Cardiac septum (tissue), 1 donor: ENCODE measurements at regions not wholly inside any gene's neighbourhood (a gene's known extent, or its start where the extent isn't known, plus 50 kb on each side); places are given as distances from the start of the nearest gene placed in this dataset.
"Not testable (repeated sequence)": the region's sequence is repeated elsewhere in the genome, so short reads cannot be mapped to it uniquely, and the experiment has no call there.

Source experiments
- DNase-seq: peaks from one replicate; pipeline ENCODE4 v3.0.0-alpha.2; 2020; ENCODE audit warnings: low spot score
- intact Hi-C: fragments of 100-400 bp; cut with DNase I; formaldehyde crosslinking; loops from one replicate; pipeline ENCODE4 v1.14.0; 2022
- donor health status: DM: no; HTN: no; CAD: no.

GRCh38 chr7:132034748-132035416 lies 478.5 kb upstream of the PODXL start:
- intact Hi-C loops, result no loop called here
- DNase-seq, result no peak

GRCh38 chr7:132030883-132031282 lies 474.5 kb upstream of the PODXL start:
- no peak for DNase-seq
- intact Hi-C loops, result no loop called here

DNA sequence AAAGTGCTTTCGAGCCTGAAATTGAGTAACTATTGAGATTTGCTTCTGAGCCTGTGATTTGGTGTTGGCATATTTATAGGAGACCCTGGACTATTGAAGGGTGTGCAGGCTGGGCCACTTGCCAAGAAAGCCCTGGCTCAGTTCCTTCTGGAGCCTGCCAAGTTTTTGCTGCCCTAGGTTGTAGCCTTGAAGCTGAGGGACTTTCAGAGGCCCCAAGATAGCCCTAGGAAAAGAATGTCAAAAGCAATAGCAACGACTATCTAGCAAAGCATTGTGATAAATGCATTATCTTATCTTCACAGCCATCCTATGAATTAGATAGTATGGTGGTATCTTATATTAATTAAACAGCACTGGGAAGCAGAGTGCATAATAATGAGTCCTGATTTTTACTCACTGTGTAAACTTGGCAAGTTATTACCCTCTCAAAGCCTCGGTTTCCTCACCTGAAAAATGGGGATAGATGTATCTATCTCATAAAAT lies 473.7 kb upstream of the PODXL start:
- intact Hi-C loops, result no loop called here
- DNase-seq, result no peak

GRCh38 chr7:132029369-132030085 lies 473.1 kb upstream of the PODXL start:
- DNase-seq, result no peak
- intact Hi-C loops, result no loop called here

GRCh38 chr7:132028144-132028920 lies 471.9 kb upstream of the PODXL start:
- no peak for DNase-seq
- intact Hi-C loops, result no loop called here

DNA sequence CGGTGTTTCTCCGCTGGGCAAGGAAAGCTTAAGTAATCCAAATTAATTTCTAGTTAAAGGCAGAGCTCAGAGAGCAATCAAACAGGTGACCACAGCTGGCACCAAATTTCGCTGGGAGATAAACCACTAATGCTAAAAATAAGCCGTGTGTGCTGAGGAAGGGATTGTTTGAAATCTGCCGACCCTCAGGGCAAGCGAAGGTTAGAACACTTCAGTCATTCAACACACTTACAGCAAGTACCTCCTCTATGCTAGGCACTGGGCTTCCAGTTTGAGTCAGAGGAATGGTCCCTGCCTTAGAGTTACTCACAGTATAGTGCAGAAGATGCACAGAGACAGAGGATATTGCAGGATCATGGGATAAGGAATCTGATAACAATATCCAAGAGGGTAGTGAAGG lies 467.9 kb upstream of the PODXL start:
- intact Hi-C loops, result no loop called here

GRCh38 chr7:132023466-132023865 lies 467.0 kb upstream of the PODXL start:
- intact Hi-C loops, result no loop called here
- no peak for DNase-seq

More for the DNA sequence above, 467.9 kb upstream of the PODXL start:
- DNase-seq, result no peak

- intact Hi-C loops, result no loop called here
- DNase-seq, result no peak
Observed at GRCh38 chr7:132022188-132022587, 465.8 kb upstream of the PODXL start.

GRCh38 chr7:132019703-132020102 lies 463.3 kb upstream of the PODXL start:
- DNase-seq, result no peak
- intact Hi-C loops, result no loop called here

- DNase-seq, result no peak
- intact Hi-C loops, result loop anchor here (10.0 kb wide), 1 partner anchor 135 kb away; no protein-coding TSS in a partner anchor
Observed at GRCh38 chr7:132009778-132010177, 453.4 kb upstream of the PODXL start.

- no peak for DNase-seq
- intact Hi-C loops, result loop anchor here (1.0 to 10.0 kb wide), 3 partner anchors 140 to 578 kb away; no protein-coding TSS in a partner anchor
Observed at GRCh38 chr7:132004529-132004928, 448.1 kb upstream of the PODXL start.

DNA sequence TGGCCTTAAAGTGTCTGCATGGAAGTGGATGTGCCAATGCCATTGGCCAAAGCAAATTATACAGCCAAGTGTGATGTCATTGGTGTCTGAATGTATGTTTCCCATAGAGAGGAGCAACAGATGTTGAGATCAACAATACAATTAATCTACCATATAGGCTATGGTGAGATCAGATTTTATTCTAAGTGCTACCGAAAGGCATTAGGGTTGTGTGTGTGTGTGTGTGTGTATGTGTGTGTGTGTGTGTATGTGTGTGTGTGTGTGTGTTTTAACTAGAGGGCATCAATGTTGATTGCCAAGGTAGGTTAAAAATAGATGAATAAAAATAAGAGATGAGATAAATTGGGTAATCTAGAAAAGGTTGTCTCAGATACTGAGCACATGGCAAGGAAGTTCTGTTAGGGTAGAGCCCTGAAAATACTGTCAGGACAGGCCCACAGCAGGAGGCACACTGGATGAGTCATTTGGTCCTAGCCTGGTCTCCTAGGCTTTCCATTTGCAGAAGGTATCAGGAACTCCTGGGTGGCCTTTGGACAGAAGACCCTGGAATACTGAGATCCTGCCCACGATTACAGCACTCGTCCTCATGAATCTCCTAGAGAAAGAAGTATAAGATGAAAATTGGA lies 446.0 kb upstream of the PODXL start:
- DNase-seq, result no peak
- intact Hi-C loops, result loop anchor here (5.0 to 10.0 kb wide), 2 partner anchors 142 to 580 kb away; no protein-coding TSS in a partner anchor

- intact Hi-C loops, result loop anchor here (5.0 to 10.0 kb wide), 2 partner anchors 144 to 581 kb away; no protein-coding TSS in a partner anchor
- DNase-seq, result no peak
Observed at GRCh38 chr7:132001146-132001545, 444.7 kb upstream of the PODXL start.

DNA sequence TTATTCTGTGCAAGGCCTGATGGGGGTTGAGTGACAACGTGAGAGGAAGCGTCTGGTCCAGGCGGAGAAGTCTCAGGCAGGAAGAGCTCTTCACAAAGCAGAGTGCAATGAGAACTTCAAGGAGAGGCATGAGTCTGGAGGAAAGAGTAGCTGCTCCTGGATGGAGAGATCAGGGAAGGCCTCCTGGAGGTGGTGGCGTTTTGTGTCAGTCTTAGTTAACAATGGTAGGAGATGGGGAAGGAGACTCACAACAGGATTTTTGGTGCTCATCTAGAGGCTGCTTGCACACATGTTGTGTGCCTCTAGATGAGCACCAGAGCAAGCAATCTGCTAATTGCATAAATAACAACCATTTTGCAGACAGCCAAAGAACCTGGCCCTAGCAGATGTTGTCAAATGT lies 442.8 kb upstream of the PODXL start:
- no peak for DNase-seq
- intact Hi-C loops, result no loop called here

DNA sequence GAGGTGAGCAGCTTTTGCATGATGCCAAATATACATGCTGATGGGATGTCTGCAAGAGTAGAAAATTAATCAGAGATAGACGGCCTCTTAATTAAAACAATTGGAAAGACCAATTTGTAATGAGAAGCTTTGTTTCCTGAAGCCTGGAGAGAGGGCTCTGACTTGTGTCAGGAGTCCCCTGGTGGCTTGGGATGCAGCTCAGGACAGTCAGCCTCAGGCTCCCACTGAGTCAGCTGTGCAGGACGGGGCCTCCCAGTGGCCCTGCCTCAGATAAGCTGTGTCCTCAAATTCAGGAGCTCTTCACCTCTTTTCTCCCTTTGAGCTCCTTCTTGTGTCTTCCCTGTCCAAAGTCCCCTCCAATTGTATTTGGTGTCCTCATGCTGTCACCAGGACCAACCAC lies 438.9 kb upstream of the PODXL start:
- intact Hi-C loops, result no loop called here
- no peak for DNase-seq

- intact Hi-C loops, DNase-seq: not testable (repeated sequence)
Observed at GRCh38 chr7:131981069-131981468, 424.6 kb upstream of the PODXL start.

DNA sequence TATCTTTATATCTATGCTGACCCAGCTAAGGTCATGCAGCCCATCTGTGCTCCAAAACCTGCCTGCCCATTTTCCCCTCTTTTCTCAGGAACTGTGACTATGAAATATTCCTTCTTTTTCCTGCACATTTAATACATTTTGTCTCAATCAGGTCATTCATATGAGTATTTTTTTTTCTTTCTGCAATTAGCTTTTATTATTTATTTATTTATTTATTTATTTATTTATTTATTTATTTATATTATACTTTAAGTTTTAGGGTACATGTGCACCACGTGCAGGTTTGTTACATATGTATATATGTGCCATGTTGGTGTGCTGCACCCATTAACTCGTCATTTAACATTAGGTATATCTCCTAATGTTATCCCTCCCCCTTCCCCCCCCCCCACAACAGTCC lies 421.7 kb upstream of the PODXL start:
- DNase-seq, intact Hi-C loops: not testable (repeated sequence)

DNA sequence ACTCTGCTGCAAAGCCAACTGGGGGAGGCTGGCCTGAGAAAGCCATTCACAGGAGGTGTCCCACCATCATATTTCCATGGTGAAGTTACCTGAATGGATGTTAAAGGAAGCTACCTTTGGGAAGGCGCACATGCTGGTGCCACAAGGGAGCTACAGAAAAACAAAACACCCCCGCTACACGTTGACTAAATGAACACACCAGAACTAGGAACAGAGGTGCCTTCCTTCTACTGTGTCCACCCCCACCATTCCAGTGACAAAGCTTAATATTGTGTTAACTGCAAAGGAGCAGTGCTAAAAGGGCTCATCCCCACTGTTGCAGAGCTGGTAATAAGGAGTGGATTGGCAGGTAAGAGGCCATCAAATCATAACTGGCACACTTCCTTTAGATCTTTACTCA lies 420.0 kb upstream of the PODXL start:
- no peak for DNase-seq
- intact Hi-C loops, result no loop called here

GRCh38 chr7:131974671-131975070 lies 418.2 kb upstream of the PODXL start:
- no peak for DNase-seq
- intact Hi-C loops, result no loop called here

DNA sequence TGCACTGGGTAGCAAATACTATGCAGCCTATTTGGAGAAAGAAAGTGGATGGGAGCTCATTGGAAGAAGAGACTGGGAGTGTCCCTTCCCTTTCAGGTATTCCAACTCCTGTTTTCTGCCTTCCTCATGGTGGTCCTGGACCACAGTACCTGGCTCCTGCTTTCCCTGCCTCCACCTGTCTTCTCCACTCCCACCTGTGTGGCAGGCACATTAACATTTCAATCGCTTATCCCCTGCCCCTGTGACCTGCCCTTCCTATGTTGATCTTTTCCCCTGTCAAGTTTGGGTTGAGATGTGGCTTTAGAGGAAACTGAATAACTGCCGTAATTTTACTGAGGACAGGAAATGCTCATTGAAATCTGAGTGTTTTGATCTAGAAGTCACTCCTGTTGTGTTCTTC lies 415.8 kb upstream of the PODXL start:
- intact Hi-C loops, result no loop called here
- DNase-seq, result no peak
